Mesenchymal stem cell (in vitro differentiated cells and primary cell): ENCODE measurements at regions not wholly inside any gene's neighbourhood (a gene's known extent, or its start where the extent isn't known, plus 50 kb on each side); places are given as distances from the start of the nearest gene placed in this dataset.

Experiments used
- DNase-seq: peaks from one replicate; pipeline ENCODE4 v3.0.0-alpha.2; 2013
- H2AFZ ChIP-seq: one replicate; pipeline ENCODE4 v1.6.1; 2013; ENCODE audit warnings: low read depth, mild to moderate bottlenecking, control low read depth, inconsistent platforms, low read length, moderate library complexity
- H2AK5ac ChIP-seq: 2 replicates; pipeline ENCODE4 v1.6.1; 2013; ENCODE audit warnings: low read length, moderate library complexity, mild to moderate bottlenecking, inconsistent platforms; ENCODE audit not compliant: severe bottlenecking
- H2BK120ac ChIP-seq: one replicate; pipeline ENCODE4 v1.6.1; 2013; ENCODE audit warnings: low read depth, mild to moderate bottlenecking, inconsistent platforms, low read length, moderate library complexity
- H2BK12ac ChIP-seq, 2 experiments: one replicate each; pipeline ENCODE4 v1.6.1; 2013; ENCODE audit warnings: inconsistent platforms in 2 of 2, low read length in 2 of 2, mild to moderate bottlenecking in 2 of 2, moderate library complexity in 2 of 2, control low read depth in 1 of 2
- H2BK15ac ChIP-seq: one replicate; pipeline ENCODE4 v1.6.1; 2013; ENCODE audit warnings: mild to moderate bottlenecking, low read depth, inconsistent platforms; ENCODE audit not compliant: poor library complexity, severe bottlenecking
- H2BK5ac ChIP-seq: 2 replicates; pipeline ENCODE4 v1.6.1; 2013; ENCODE audit warnings: low read depth, mild to moderate bottlenecking, low read length, control low read depth, inconsistent platforms; ENCODE audit not compliant: poor library complexity, severe bottlenecking
- H3K14ac ChIP-seq, 2 experiments: one replicate each; pipeline ENCODE4 v1.6.1; 2013; ENCODE audit warnings: inconsistent platforms in 2 of 2, low read length in 2 of 2, control low read depth in 1 of 2, mild to moderate bottlenecking in 1 of 2, moderate library complexity in 1 of 2
- H3K18ac ChIP-seq, 2 experiments: one replicate each; pipeline ENCODE4 v1.6.1; 2013; ENCODE audit warnings: inconsistent platforms in 2 of 2, low read length in 2 of 2, control low read depth in 1 of 2, low read depth in 1 of 2, mild to moderate bottlenecking in 1 of 2
- H3K23ac ChIP-seq, 2 experiments: one replicate each; pipeline ENCODE4 v1.6.1; 2013; ENCODE audit warnings: inconsistent platforms in 2 of 2, low read length in 2 of 2, mild to moderate bottlenecking in 2 of 2, moderate library complexity in 2 of 2, control low read depth in 1 of 2
- H3K27ac ChIP-seq: 2 replicates; pipeline ENCODE4 v1.5.1; 2013; ENCODE audit warnings: mild to moderate bottlenecking, moderate library complexity, low read length, control low read depth, inconsistent platforms; ENCODE audit not compliant: poor library complexity, severe bottlenecking
- H3K27me3 ChIP-seq, 2 experiments: 2 replicates each; pipeline versions ENCODE4 v1.6.1 to v1.7.0; 2013; ENCODE audit warnings: low read length in 2 of 2, mild to moderate bottlenecking in 2 of 2, moderate library complexity in 2 of 2, control low read depth in 1 of 2, inconsistent platforms in 1 of 2; ENCODE audit not compliant: control insufficient read depth in 1 of 2, insufficient read depth in 1 of 2
- H3K36me3 ChIP-seq, 2 experiments: 2 replicates each; pipeline versions ENCODE4 v1.6.1 to v1.7.0; 2013; ENCODE audit warnings: low read length in 2 of 2, control low read depth in 1 of 2, inconsistent platforms in 1 of 2, low read depth in 1 of 2, mild to moderate bottlenecking in 1 of 2; ENCODE audit not compliant: insufficient read depth in 2 of 2, control insufficient read depth in 1 of 2
- H3K4ac ChIP-seq, 2 experiments: one replicate each; pipeline ENCODE4 v1.6.1; 2013; ENCODE audit warnings: inconsistent platforms in 2 of 2, low read length in 2 of 2, mild to moderate bottlenecking in 2 of 2, moderate library complexity in 2 of 2, control low read depth in 1 of 2, low read depth in 1 of 2
- H3K4me1 ChIP-seq: 2 replicates; pipeline ENCODE4 v1.6.1; 2013; ENCODE audit warnings: low read depth, low read length, control low read depth; ENCODE audit not compliant: control insufficient read depth, insufficient read depth
- H3K4me2 ChIP-seq: 2 replicates; pipeline ENCODE4 v1.6.1; 2013; ENCODE audit warnings: low read length, mild to moderate bottlenecking, inconsistent platforms; ENCODE audit not compliant: poor library complexity, severe bottlenecking
- H3K4me3 ChIP-seq, 2 experiments: 2 replicates each; pipeline versions ENCODE4 v1.5.1 to v1.7.0; 2013; ENCODE audit warnings: low read length in 2 of 2, mild to moderate bottlenecking in 2 of 2, control low read depth in 1 of 2, low read depth in 1 of 2; ENCODE audit not compliant: insufficient read depth in 1 of 2
- H3K79me1 ChIP-seq: replicated peaks from 2 replicates; pipeline ENCODE4 v1.6.1; 2013; ENCODE audit warnings: mild to moderate bottlenecking, control low read depth, low read length, inconsistent platforms; ENCODE audit not compliant: poor library complexity, severe bottlenecking
- H3K9ac ChIP-seq: 2 replicates; pipeline ENCODE4 v1.7.0; 2013; ENCODE audit warnings: mild to moderate bottlenecking, low read length, moderate library complexity
- H3K9me3 ChIP-seq: 2 replicates; pipeline ENCODE4 v1.7.0; 2013; ENCODE audit warnings: mild to moderate bottlenecking, low read length; ENCODE audit not compliant: control insufficient read depth
- H4K8ac ChIP-seq: one replicate; pipeline ENCODE4 v1.6.1; 2013; ENCODE audit warnings: inconsistent platforms, mild to moderate bottlenecking, low read length, moderate library complexity
- H4K91ac ChIP-seq: one replicate; pipeline ENCODE4 v1.6.1; 2013; ENCODE audit warnings: mild to moderate bottlenecking, low read length, inconsistent platforms
- WGBS: methylation state at CpG from one replicate; pipeline ENCODE4 v1.1.7; 2013; ENCODE audit warnings: mixed read lengths; 5-methylcytosine and 5-hydroxymethylcytosine counted together

DNA sequence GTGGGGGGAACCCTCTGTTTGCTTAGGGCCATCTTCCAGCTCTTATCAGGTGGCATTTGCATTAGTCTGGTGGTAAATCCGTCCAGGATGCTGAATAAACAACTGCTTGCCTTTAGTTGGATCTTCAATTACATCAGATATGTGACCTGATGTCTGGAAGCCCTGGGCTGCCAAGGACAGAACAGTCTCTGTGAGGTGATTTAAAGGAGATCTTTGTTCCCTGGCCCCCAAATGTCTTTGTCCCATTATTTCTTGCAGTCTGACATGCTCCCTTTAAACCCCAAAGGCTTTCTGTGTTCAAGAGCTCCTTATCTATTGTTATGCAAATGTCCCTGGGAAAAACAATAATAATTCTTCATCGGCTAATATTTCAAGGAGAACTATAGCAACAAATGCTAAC lies 84.6 kb upstream of the SPTLC3 start:
- Histone ChIP-seq H3K27me3 (no peaks in the 10 kb centered on the region), H2AFZ (no peak overlapping the region), H2BK12ac (no peak overlapping the region), H3K18ac (no peak overlapping the region), H3K14ac (no peak overlapping the region), H2BK5ac (no peak overlapping the region), H3K27ac (no peak overlapping the region), H3K4me3 (no peak overlapping the region), H3K4me2 (no peak overlapping the region), H3K36me3 (no peaks in the 10 kb centered on the region), H3K9me3 (no peaks in the 10 kb centered on the region), H4K91ac (no peak overlapping the region), H3K4ac (no peak overlapping the region), H3K9ac (no peak overlapping the region), H3K4me1 (peaks cover 15% of the 10 kb centered on the region), H3K79me1 (no peaks in the 10 kb centered on the region), H2BK120ac (no peak overlapping the region), H4K8ac (no peak overlapping the region), H2AK5ac (no peak overlapping the region), H3K23ac (no peak overlapping the region), H2BK15ac (no peak overlapping the region)
- DNase-seq = no peak
- WGBS = 13% methylated on average over 1 of the region's 2 CpGs

DNA sequence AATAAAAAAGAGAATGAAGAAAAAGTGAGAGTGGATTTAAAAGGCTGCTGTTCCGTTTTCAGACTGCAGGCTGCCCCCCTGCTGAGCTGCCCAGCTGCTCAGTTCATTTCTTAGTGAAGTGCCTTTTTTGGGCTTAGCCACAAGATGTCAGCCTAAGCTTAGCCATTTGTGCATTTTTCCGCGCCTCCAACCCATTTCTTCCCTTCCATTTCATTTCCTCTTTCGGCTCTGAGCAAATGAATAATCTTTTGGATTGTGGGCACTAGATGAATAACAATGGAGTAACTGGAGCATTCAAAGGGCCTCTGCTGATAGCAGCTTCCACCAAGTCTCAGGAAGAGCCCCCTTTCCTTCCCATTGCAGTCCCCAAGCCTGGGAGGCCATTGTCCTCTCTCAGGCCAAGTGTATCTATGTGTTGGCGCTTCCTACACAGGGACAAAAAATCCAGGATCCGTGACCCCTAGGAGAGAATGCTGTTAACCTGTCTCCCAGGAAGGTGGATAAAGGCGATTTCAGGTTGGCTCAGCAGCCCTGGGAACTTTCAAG lies 83.5 kb upstream of the SPTLC3 start:
- Histone ChIP-seq H4K8ac (peak overlapping the region; percentile 91), H3K27me3 (no peaks in the 10 kb centered on the region), H3K9ac (peak overlapping the region; percentile 4), H3K14ac (no peak overlapping the region), H2BK120ac (peak overlapping the region; percentile 27), H3K79me1 (no peaks in the 10 kb centered on the region), H2BK5ac (no peak overlapping the region), H3K9me3 (no peaks in the 10 kb centered on the region), H3K27ac (no peak overlapping the region), H3K23ac (no peak overlapping the region), H2BK15ac (no peak overlapping the region), H2AFZ (peak overlapping the region; percentile 79), H3K4me3 (no peak overlapping the region), H3K36me3 (no peaks in the 10 kb centered on the region), H3K4ac (peak overlapping the region; percentile 13 to 73), H4K91ac (peak overlapping the region; percentile 39), H3K4me1 (peaks cover 15% of the 10 kb centered on the region), H2BK12ac (peak overlapping the region in 1 of 2 experiments; percentile 83), H3K18ac (peak overlapping the region; percentile 19 to 82), H2AK5ac (peak overlapping the region; percentile 38), H3K4me2 (peak overlapping the region; percentile 45)
- WGBS = 50% methylated on average over 4 of the region's 7 CpGs
- DNase-seq = peak; percentile 86

DNA sequence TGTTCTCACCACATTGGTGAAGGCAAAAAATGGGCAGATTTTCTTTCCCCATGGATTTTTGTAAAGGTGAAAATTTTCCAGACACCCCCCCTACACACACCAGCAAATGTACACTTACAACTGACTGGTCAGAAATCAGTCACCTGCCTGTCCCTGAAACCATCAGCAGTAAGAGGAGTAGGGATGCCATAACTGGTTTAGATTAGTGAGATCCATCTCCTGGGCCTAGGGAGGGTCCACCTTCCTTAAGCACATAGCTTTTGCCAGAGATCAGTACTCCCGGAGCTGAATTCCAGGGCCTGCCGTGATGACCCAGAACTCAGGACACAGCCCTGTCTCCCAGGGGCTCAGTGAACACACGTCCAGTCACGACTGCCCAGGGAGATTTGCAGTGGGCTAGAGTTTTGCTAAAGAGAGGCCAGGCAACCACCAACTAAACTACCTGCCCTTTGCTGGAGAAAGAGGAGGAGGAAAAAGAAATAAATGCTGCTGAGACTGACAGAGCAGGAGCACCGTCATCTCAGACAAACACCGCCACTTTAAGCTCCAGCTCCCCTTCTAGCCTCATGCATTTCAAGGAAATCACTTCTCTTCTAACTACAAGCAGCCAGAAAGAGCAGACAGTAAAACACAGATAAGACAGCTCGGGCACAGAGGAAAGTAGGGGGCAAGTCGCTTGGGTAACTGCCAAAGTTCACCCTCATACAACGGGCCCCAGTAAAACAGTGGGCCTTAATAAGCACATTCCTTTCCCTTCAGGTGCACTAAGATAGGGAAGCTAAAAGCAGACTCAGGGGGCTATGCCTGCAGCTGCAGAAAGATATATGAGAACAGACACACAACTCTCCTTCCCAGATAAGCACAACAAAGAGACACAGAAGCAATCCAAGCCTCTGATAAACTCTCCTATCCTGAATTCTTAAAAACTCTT lies 82.6 kb upstream of the SPTLC3 start:
- Histone ChIP-seq H3K9ac (peak overlapping the region; percentile 4), H3K14ac (no peak overlapping the region), H3K4me1 (peaks cover 15% of the 10 kb centered on the region), H3K4ac (peak overlapping the region in 1 of 2 experiments; percentile 19), H4K8ac (no peak overlapping the region), H2AFZ (no peak overlapping the region), H3K36me3 (no peaks in the 10 kb centered on the region), H4K91ac (peak overlapping the region; percentile 34), H3K23ac (no peak overlapping the region), H2AK5ac (no peak overlapping the region), H3K9me3 (no peaks in the 10 kb centered on the region), H3K27ac (no peak overlapping the region), H3K27me3 (no peaks in the 10 kb centered on the region), H3K4me2 (no peak overlapping the region), H3K18ac (peak overlapping the region in 1 of 2 experiments; percentile 82), H3K4me3 (no peak overlapping the region), H2BK15ac (peak overlapping the region; percentile 26), H2BK12ac (peak overlapping the region in 1 of 2 experiments; percentile 68), H2BK120ac (no peak overlapping the region), H2BK5ac (no peak overlapping the region), H3K79me1 (no peaks in the 10 kb centered on the region)
- 41% methylated on average over 8 of the region's 9 CpGs for WGBS
- no peak for DNase-seq

DNA sequence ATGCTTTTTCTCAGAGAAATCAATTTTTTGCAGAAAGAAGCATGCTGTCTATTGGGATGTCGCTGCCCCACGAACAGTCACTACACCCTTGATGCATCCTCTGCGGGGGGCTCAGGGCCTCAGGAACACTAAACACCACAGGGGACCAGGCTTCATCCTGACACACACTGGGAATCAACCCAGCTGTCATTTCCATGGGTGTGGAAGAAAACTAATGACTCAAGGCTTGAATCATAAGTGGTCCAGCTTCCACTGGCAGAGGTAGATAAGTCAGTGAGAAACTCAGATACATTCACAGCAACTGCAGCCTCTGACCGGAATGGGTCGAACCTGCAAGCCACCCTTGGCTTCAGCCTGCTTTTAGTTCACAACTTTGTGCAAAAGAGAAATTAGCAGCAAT lies 81.3 kb upstream of the SPTLC3 start:
- H3K27me3 ChIP-seq = no peaks in the 10 kb centered on the region
- peak overlapping the region; percentile 26 for H2BK15ac ChIP-seq
- H3K4me3 ChIP-seq = no peak overlapping the region
- H2AK5ac ChIP-seq = no peak overlapping the region
- no peak overlapping the region for H2AFZ ChIP-seq
- no peaks in the 10 kb centered on the region for H3K9me3 ChIP-seq
- no peak overlapping the region for H3K14ac ChIP-seq
- H3K9ac ChIP-seq = no peak overlapping the region
- no peaks in the 10 kb centered on the region for H3K36me3 ChIP-seq
- peak overlapping the region; percentile 44 to 89 for H3K18ac ChIP-seq
- no peak overlapping the region for H3K23ac ChIP-seq
- WGBS = 26% methylated on average over 5 of the region's 5 CpGs
- no peaks in the 10 kb centered on the region for H3K79me1 ChIP-seq
- no peak overlapping the region for H3K4me2 ChIP-seq
- peaks cover 15% of the 10 kb centered on the region for H3K4me1 ChIP-seq
- peak overlapping the region; percentile 77 for H4K8ac ChIP-seq
- H3K4ac ChIP-seq = no peak overlapping the region
- peak overlapping the region; percentile 30 for H3K27ac ChIP-seq
- peak overlapping the region in 1 of 2 experiments; percentile 49 for H2BK12ac ChIP-seq
- no peak overlapping the region for H2BK120ac ChIP-seq
- peak; percentile 32 for DNase-seq
- no peak overlapping the region for H2BK5ac ChIP-seq
- peak overlapping the region; percentile 53 for H4K91ac ChIP-seq
